Heart left ventricle (tissue), 13 donors: ENCODE measurements at regions not wholly inside any gene's neighbourhood (a gene's known extent, or its start where the extent isn't known, plus 50 kb on each side); places are given as distances from the start of the nearest gene placed in this dataset.

Experiments used
- CTCF ChIP-seq, 12 donors: fragments of 200-600 bp; sonication (generic) in 4 of 12; IDR thresholded peaks; one replicate each; pipeline versions ENCODE4 v1.5.0 to v1.8.0; 2018 to 2022; ENCODE audit warnings: antibody characterized with exemption in 12 of 12, mild to moderate bottlenecking in 5 of 12
- POLR2A ChIP-seq, 2 donors: fragments of 450-650 bp; IDR thresholded peaks; one replicate each; pipeline ENCODE4 v1.6.1; 2017; ENCODE audit warnings: antibody characterized with exemption in 2 of 2, mild to moderate bottlenecking in 2 of 2, moderate library complexity in 2 of 2
- donor health status: ischemic (EF 13 %, LVEDD 7.1; RV severe dilation, severe dysfunction).
- donor health status: DM: no; HTN: yes; CAD: no.
- donor health status: DM: no; HTN: no; CAD: no.
- donor health status: ischemic (EF 25% LVEDD 6.9; RV normal size, moderate dysfunction).
- donor health status: ischemic (EF 25% LVEDD 5.7; RV mildly dilated, moderate dysfunction).
- donor health status: ischemic (EF 35%, LVEDD 5.7; RV mildly dilated, moderate dysfunction).
- donor health status: nonischemic (EF 11% LVEDD 7.7; RV severe dilation, severe dysfunction).
- donor health status: DM: yes; HTN: yes; CAD: no.
- donor health status: PGD.
- donor health status: ischemic (EF 29% LVEDD 5.4; RV normal size, mild dysfunction).
- donor health status: nonischemic (EF 23%, LVEDD 6.1; RV moderate dilation, normal function).

GRCh38 chr16:52861614-52862022 is 191.1 kb downstream of the CHD9NB start:
- TF ChIP-seq CTCF (IDR thresholded peaks at IDR 0.05) = no peak
- no peak for TF ChIP-seq POLR2A (IDR thresholded peaks at IDR 0.05)
